ENCODE measurements at regions not wholly inside any gene's neighbourhood (a gene's known extent, or its start where the extent isn't known, plus 50 kb on each side); places are given as distances from the start of the nearest gene placed in this dataset.

DNA sequence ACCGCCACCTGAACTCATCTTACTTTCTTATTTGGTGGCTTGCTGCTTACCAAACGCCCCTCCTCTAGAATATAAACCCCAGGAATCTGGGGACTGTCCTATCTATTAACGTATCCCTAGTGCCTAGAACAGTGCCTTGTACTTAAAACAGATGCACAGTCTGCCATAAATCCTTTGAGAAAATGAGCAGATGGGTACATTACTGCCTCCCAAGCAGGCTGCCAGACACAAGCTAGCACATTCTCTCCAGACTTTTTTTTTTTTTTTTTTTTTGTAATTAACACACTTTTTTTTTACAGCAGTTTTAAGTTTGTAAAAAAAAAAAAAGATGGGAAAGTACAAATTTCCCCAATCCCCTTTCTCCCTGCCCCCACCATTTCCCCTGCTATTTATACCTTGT lies 57.3 kb upstream of the RPL38 start:
- TF ChIP-seq, protein P1, sequence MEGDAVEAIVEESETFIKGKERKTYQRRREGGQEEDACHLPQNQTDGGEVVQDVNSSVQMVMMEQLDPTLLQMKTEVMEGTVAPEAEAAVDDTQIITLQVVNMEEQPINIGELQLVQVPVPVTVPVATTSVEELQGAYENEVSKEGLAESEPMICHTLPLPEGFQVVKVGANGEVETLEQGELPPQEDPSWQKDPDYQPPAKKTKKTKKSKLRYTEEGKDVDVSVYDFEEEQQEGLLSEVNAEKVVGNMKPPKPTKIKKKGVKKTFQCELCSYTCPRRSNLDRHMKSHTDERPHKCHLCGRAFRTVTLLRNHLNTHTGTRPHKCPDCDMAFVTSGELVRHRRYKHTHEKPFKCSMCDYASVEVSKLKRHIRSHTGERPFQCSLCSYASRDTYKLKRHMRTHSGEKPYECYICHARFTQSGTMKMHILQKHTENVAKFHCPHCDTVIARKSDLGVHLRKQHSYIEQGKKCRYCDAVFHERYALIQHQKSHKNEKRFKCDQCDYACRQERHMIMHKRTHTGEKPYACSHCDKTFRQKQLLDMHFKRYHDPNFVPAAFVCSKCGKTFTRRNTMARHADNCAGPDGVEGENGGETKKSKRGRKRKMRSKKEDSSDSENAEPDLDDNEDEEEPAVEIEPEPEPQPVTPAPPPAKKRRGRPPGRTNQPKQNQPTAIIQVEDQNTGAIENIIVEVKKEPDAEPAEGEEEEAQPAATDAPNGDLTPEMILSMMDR (IDR thresholded peaks at IDR 0.05) = no peak
- no peak for TF ChIP-seq POLR2A (IDR thresholded peaks at IDR 0.05)
- no peak for TF ChIP-seq POLR2AphosphoS5 (IDR thresholded peaks at IDR 0.05)

Measured in breast epithelium (tissue), 3 donors.